H9 (cell line): ENCODE measurements at regions not wholly inside any gene's neighbourhood (a gene's known extent, or its start where the extent isn't known, plus 50 kb on each side); places are given as distances from the start of the nearest gene placed in this dataset.

Source experiments
- DNase-seq: peaks from one replicate; pipeline ENCODE4 v3.0.0-alpha.2; 2017
- H2AFZ ChIP-seq: one replicate; pipeline ENCODE4 v1.6.1; 2013; ENCODE audit warnings: mild to moderate bottlenecking, low read length, control low read depth, moderate library complexity
- H2AK5ac ChIP-seq: 2 replicates; pipeline ENCODE4 v1.6.1; 2013; ENCODE audit warnings: low read length, control low read depth, mixed read lengths; ENCODE audit not compliant: insufficient read length
- H2BK120ac ChIP-seq: one replicate; pipeline ENCODE4 v1.6.1; 2013; ENCODE audit warnings: low read depth, mild to moderate bottlenecking, low read length, control low read depth, inconsistent platforms; ENCODE audit not compliant: poor library complexity, severe bottlenecking
- H2BK12ac ChIP-seq: 2 replicates; pipeline ENCODE4 v1.6.1; 2013; ENCODE audit warnings: low read length, control low read depth, mixed read lengths, low read depth; ENCODE audit not compliant: insufficient read length
- H2BK15ac ChIP-seq: 2 replicates; pipeline ENCODE4 v1.6.1; 2013; ENCODE audit warnings: low read depth, low read length, control low read depth
- H2BK20ac ChIP-seq: one replicate; pipeline ENCODE4 v1.6.1; 2013; ENCODE audit warnings: low read depth, mild to moderate bottlenecking, low read length, control low read depth, inconsistent platforms; ENCODE audit not compliant: poor library complexity, severe bottlenecking
- H2BK5ac ChIP-seq: 2 replicates; pipeline ENCODE4 v1.6.1; 2013; ENCODE audit warnings: low read length, control low read depth, mixed read lengths; ENCODE audit not compliant: insufficient read length
- H3K14ac ChIP-seq: 2 replicates; pipeline ENCODE4 v1.6.1; 2013; ENCODE audit warnings: low read length, control low read depth; ENCODE audit not compliant: insufficient read depth
- H3K18ac ChIP-seq: 2 replicates; pipeline ENCODE4 v1.6.1; 2013; ENCODE audit warnings: low read depth, mild to moderate bottlenecking, mixed read lengths, low read length, control low read depth; ENCODE audit not compliant: insufficient read length
- H3K23ac ChIP-seq: 2 replicates; pipeline ENCODE4 v1.6.1; 2013; ENCODE audit warnings: low read length, control low read depth, mixed read lengths, low read depth; ENCODE audit not compliant: insufficient read length
- H3K23me2 ChIP-seq: 2 replicates; pipeline ENCODE4 v1.6.1; 2013; ENCODE audit warnings: low read depth, mild to moderate bottlenecking, mixed read lengths, low read length, control low read depth; ENCODE audit not compliant: insufficient read length, poor library complexity, severe bottlenecking
- H3K27ac ChIP-seq: 2 replicates; pipeline ENCODE4 v1.5.1; 2013; ENCODE audit warnings: low read length, control low read depth, mixed read lengths, low read depth; ENCODE audit not compliant: insufficient read length
- H3K27me3 ChIP-seq: 2 replicates; pipeline ENCODE4 v1.6.1; 2013; ENCODE audit warnings: low read length, control low read depth, inconsistent platforms; ENCODE audit not compliant: insufficient read depth
- H3K4ac ChIP-seq: 2 replicates; pipeline ENCODE4 v1.6.1; 2013; ENCODE audit warnings: low read depth, mild to moderate bottlenecking, control low read depth, inconsistent platforms, low read length, moderate library complexity
- H3K4me1 ChIP-seq: 2 replicates; pipeline ENCODE4 v1.6.1; 2013; ENCODE audit warnings: low read length, control low read depth, inconsistent platforms; ENCODE audit not compliant: insufficient read depth
- H3K4me2 ChIP-seq: 2 replicates; pipeline ENCODE4 v1.6.1; 2013; ENCODE audit warnings: low read length, control low read depth, mixed read lengths; ENCODE audit not compliant: insufficient read length, insufficient read depth
- H3K56ac ChIP-seq: 2 replicates; pipeline ENCODE4 v1.6.1; 2013; ENCODE audit warnings: low read depth, mild to moderate bottlenecking, mixed read lengths, low read length, control low read depth; ENCODE audit not compliant: insufficient read length
- H3K79me1 ChIP-seq: 2 replicates; pipeline ENCODE4 v1.6.1; 2013; ENCODE audit warnings: low read depth, mild to moderate bottlenecking, moderate library complexity, low read length, control low read depth, inconsistent platforms; ENCODE audit not compliant: insufficient read depth, poor library complexity, severe bottlenecking
- H3K79me2 ChIP-seq: 2 replicates; pipeline ENCODE4 v1.6.1; 2013; ENCODE audit warnings: low read length, control low read depth, inconsistent platforms; ENCODE audit not compliant: insufficient read depth
- H3K9ac ChIP-seq: 2 replicates; pipeline ENCODE4 v1.6.1; 2013; ENCODE audit warnings: low read length, control low read depth, mixed read lengths; ENCODE audit not compliant: insufficient read length; ENCODE audit errors: extremely low read depth
- H3K9me3 ChIP-seq: one replicate; pipeline ENCODE4 v1.6.1; 2013; ENCODE audit warnings: low read depth, low read length, inconsistent platforms; ENCODE audit not compliant: control insufficient read depth
- H3T11ph ChIP-seq: one replicate; pipeline ENCODE4 v1.6.1; 2013; ENCODE audit warnings: mild to moderate bottlenecking, low read length, control low read depth, inconsistent platforms
- H4K20me1 ChIP-seq: one replicate; pipeline ENCODE4 v1.6.1; 2013; ENCODE audit not compliant: control insufficient read depth, insufficient read length, insufficient read depth
- H4K5ac ChIP-seq: 2 replicates; pipeline ENCODE4 v1.6.1; 2013; ENCODE audit warnings: low read depth, mild to moderate bottlenecking, mixed read lengths, low read length, control low read depth; ENCODE audit not compliant: insufficient read length
- H4K8ac ChIP-seq: replicated peaks from 2 replicates; pipeline ENCODE4 v1.6.1; 2013; ENCODE audit warnings: low read length, control low read depth, mixed read lengths, low read depth; ENCODE audit not compliant: insufficient read length
- H4K91ac ChIP-seq: 2 replicates; pipeline ENCODE4 v1.6.1; 2013; ENCODE audit warnings: low read depth, mild to moderate bottlenecking, moderate library complexity, mixed read lengths, low read length, control low read depth; ENCODE audit not compliant: insufficient read length
- H3K27ac Mint-ChIP-seq, 3 experiments: 2 replicates in 2 of 3; 3 replicates in 1 of 3; pipeline ENCODE4 v1.8.0; 2020 to 2021; ENCODE audit warnings: mixed read lengths in 3 of 3, mild to moderate bottlenecking in 1 of 3, moderate library complexity in 1 of 3
- H3K27me3 Mint-ChIP-seq: 2 replicates; pipeline ENCODE4 v1.8.0; 2021; ENCODE audit warnings: low read depth, mild to moderate bottlenecking, moderate library complexity, mixed read lengths
- H3K36me3 Mint-ChIP-seq, 3 experiments: 2 replicates in 2 of 3; 3 replicates in 1 of 3; pipeline ENCODE4 v1.8.0; 2020 to 2021; ENCODE audit warnings: low read depth in 3 of 3, mixed read lengths in 3 of 3; ENCODE audit not compliant: insufficient read depth in 1 of 3
- H3K4me1 Mint-ChIP-seq, 2 experiments: 2 replicates each; pipeline ENCODE4 v1.8.0; 2020; ENCODE audit warnings: mixed read lengths in 2 of 2
- H3K4me3 Mint-ChIP-seq, 2 experiments: 2 replicates in 1 of 2; 3 replicates in 1 of 2; pipeline ENCODE4 v1.8.0; 2020 to 2021; ENCODE audit warnings: mild to moderate bottlenecking in 2 of 2, mixed read lengths in 2 of 2, moderate library complexity in 1 of 2
- H3K9me3 Mint-ChIP-seq, 2 experiments: 2 replicates in 1 of 2; 3 replicates in 1 of 2; pipeline ENCODE4 v1.8.0; 2020; ENCODE audit warnings: mild to moderate bottlenecking in 2 of 2, mixed read lengths in 2 of 2, moderate library complexity in 1 of 2
- WGBS: extraction: QIAGEN DNeasy Blood & Tissue Kit; methylation state at CpG from one replicate; pipeline ENCODE4 v1.1.7; 2013; ENCODE audit warnings: missing lambda C conversion rate, low lambda C conversion rate, mixed read lengths; ENCODE audit not compliant: insufficient read length; ENCODE audit errors: extremely low coverage; 5-methylcytosine and 5-hydroxymethylcytosine counted together
- TF ChIP-seq, protein P1 (sequence below): fragments of 200-600 bp; sonication (generic); conservative IDR thresholded peaks from 3 replicates; pipeline ENCODE4 v1.8.0; 2021; ENCODE audit warnings: antibody characterized with exemption, mild to moderate bottlenecking

DNA sequence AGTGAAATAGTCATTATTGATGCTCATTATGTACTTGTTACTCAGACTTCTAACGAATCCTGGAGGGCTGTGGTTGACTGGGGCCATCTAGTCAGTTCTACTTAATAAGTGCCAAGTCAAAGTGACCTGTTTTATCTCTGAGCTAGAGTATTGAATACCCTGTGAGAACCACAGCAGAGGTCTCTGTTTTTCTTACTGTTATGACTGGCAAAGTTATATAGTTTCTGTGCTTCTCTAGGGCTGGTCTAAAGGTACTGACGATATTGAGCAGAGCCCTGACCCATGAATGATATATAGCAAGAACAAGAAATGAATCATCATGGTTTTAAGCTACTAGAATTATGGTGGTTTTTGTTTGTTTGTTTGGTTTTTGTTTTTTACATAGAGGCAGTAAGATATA, 555.8 kb downstream of the PLA2G4A start:
- no peaks in the 10 kb centered on the region for H3K23me2 ChIP-seq
- no peak overlapping the region for H3K56ac ChIP-seq
- H2BK12ac ChIP-seq, result no peak overlapping the region
- no peak overlapping the region for H3K27ac ChIP-seq
- H3K18ac ChIP-seq, result no peak overlapping the region
- no peak overlapping the region for H4K91ac ChIP-seq
- Mint-ChIP-seq H3K36me3 (no peaks in the 10 kb centered on the region; a peak in 1 of 7 replicates), H3K4me3 (no peak overlapping the region), H3K27me3 (no peaks in the 10 kb centered on the region), H3K27ac (no peak overlapping the region), H3K9me3 (no peaks in the 10 kb centered on the region; a peak in 1 of 5 replicates), H3K4me1 (peaks cover 5% of the 10 kb centered on the region in 2 experiments)
- H3K4me1 ChIP-seq, result no peaks in the 10 kb centered on the region
- H2BK5ac ChIP-seq, result no peak overlapping the region
- no peak overlapping the region for H4K5ac ChIP-seq
- TF ChIP-seq, protein P1, sequence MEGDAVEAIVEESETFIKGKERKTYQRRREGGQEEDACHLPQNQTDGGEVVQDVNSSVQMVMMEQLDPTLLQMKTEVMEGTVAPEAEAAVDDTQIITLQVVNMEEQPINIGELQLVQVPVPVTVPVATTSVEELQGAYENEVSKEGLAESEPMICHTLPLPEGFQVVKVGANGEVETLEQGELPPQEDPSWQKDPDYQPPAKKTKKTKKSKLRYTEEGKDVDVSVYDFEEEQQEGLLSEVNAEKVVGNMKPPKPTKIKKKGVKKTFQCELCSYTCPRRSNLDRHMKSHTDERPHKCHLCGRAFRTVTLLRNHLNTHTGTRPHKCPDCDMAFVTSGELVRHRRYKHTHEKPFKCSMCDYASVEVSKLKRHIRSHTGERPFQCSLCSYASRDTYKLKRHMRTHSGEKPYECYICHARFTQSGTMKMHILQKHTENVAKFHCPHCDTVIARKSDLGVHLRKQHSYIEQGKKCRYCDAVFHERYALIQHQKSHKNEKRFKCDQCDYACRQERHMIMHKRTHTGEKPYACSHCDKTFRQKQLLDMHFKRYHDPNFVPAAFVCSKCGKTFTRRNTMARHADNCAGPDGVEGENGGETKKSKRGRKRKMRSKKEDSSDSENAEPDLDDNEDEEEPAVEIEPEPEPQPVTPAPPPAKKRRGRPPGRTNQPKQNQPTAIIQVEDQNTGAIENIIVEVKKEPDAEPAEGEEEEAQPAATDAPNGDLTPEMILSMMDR, result no peak
- no peak for DNase-seq
- H2BK20ac ChIP-seq, result no peak overlapping the region
- no peak overlapping the region for H3K14ac ChIP-seq
- H3K4ac ChIP-seq, result no peak overlapping the region
- no peaks in the 10 kb centered on the region for H3K79me1 ChIP-seq
- H4K8ac ChIP-seq, result no peak overlapping the region
- H3K27me3 ChIP-seq, result no peaks in the 10 kb centered on the region
- H4K20me1 ChIP-seq, result no peaks in the 10 kb centered on the region
- no peak overlapping the region for H2AK5ac ChIP-seq
- H3K9ac ChIP-seq, result no peak overlapping the region
- H3T11ph ChIP-seq, result no peak overlapping the region
- no peak overlapping the region for H2BK120ac ChIP-seq
- no CpG with 5 or more reads among the region's 2 CpGs for WGBS
- no peaks in the 10 kb centered on the region for H3K79me2 ChIP-seq
- no peak overlapping the region for H2AFZ ChIP-seq
- H3K4me2 ChIP-seq, result no peak overlapping the region
- H2BK15ac ChIP-seq, result no peak overlapping the region
- no peak overlapping the region for H3K23ac ChIP-seq
- no peaks in the 10 kb centered on the region for H3K9me3 ChIP-seq
